NCI-H2029 (cell line): ENCODE measurements at regions not wholly inside any gene's neighbourhood (a gene's known extent, or its start where the extent isn't known, plus 50 kb on each side); places are given as distances from the start of the nearest gene placed in this dataset.
"Not testable (repeated sequence)": the region's sequence is repeated elsewhere in the genome, so short reads cannot be mapped to it uniquely, and the experiment has no call there.

Source experiments
- DNase-seq: peaks from one replicate; lab custom pipeline; 2025; lab: John Stamatoyannopoulos, UW

- peak; percentile 14 for DNase-seq
These were observed 182.8 kb upstream of the NECTIN3 start for GRCh38 chr3:110888625-110889375.

- not testable (repeated sequence) for DNase-seq
These were observed 182.3 kb upstream of the NECTIN3 start for GRCh38 chr3:110889376-110889699.

GRCh38 chr3:110894574-110894973 lies 177.0 kb upstream of the NECTIN3 start:
- no peak for DNase-seq

GRCh38 chr3:110895054-110895453 lies 176.6 kb upstream of the NECTIN3 start:
- no peak for DNase-seq

GRCh38 chr3:110897046-110897445 lies 174.6 kb upstream of the NECTIN3 start:
- DNase-seq, result no peak

GRCh38 chr3:110900576-110900975 lies 171.0 kb upstream of the NECTIN3 start:
- no peak for DNase-seq

GRCh38 chr3:110901536-110901935 lies 170.1 kb upstream of the NECTIN3 start:
- DNase-seq, result no peak

GRCh38 chr3:110902453-110903085 lies 169.0 kb upstream of the NECTIN3 start:
- DNase-seq, result no peak

- DNase-seq, result no peak
These were observed 167.7 kb upstream of the NECTIN3 start for GRCh38 chr3:110903771-110904519.

- no peak for DNase-seq
These were observed 167.1 kb upstream of the NECTIN3 start for GRCh38 chr3:110904520-110904890.

GRCh38 chr3:110905121-110905520 lies 166.5 kb upstream of the NECTIN3 start:
- no peak for DNase-seq

GRCh38 chr3:110909839-110910238 lies 161.8 kb upstream of the NECTIN3 start:
- DNase-seq, result no peak

GRCh38 chr3:110910346-110910955 lies 161.2 kb upstream of the NECTIN3 start:
- DNase-seq, result no peak

GRCh38 chr3:110918963-110919362 lies 152.7 kb upstream of the NECTIN3 start:
- DNase-seq, result no peak

- no peak for DNase-seq
These were observed 145.8 kb upstream of the NECTIN3 start for GRCh38 chr3:110925798-110926197.

GRCh38 chr3:110928016-110928662 lies 143.5 kb upstream of the NECTIN3 start:
- DNase-seq, result no peak

- no peak for DNase-seq
These were observed 141.8 kb upstream of the NECTIN3 start for GRCh38 chr3:110929816-110930215.

GRCh38 chr3:110932567-110932966 lies 139.0 kb upstream of the NECTIN3 start:
- no peak for DNase-seq

GRCh38 chr3:110933821-110934426 lies 137.7 kb upstream of the NECTIN3 start:
- no peak for DNase-seq

- no peak for DNase-seq
These were observed 133.0 kb upstream of the NECTIN3 start for GRCh38 chr3:110938629-110939028.

GRCh38 chr3:110940055-110940454 lies 131.6 kb upstream of the NECTIN3 start:
- DNase-seq, result no peak

- no peak for DNase-seq
These were observed 126.8 kb upstream of the NECTIN3 start for GRCh38 chr3:110944782-110945181.
